HG02759 (cell line): ENCODE measurements at regions not wholly inside any gene's neighbourhood (a gene's known extent, or its start where the extent isn't known, plus 50 kb on each side); places are given as distances from the start of the nearest gene placed in this dataset.
"Not testable (repeated sequence)": the region's sequence is repeated elsewhere in the genome, so short reads cannot be mapped to it uniquely, and the experiment has no call there.

Source experiments
- ATAC-seq: cut with Tn5 transposase; IDR thresholded peaks from one replicate; pipeline ENCODE4 v1.9.1; 2021; ENCODE audit warnings: mild to moderate bottlenecking, moderate library complexity; ENCODE audit not compliant: unreplicated experiment

GRCh38 chr10:71015674-71016073 is 127.3 kb upstream of the PCBD1 start:
- ATAC-seq: no peak

DNA sequence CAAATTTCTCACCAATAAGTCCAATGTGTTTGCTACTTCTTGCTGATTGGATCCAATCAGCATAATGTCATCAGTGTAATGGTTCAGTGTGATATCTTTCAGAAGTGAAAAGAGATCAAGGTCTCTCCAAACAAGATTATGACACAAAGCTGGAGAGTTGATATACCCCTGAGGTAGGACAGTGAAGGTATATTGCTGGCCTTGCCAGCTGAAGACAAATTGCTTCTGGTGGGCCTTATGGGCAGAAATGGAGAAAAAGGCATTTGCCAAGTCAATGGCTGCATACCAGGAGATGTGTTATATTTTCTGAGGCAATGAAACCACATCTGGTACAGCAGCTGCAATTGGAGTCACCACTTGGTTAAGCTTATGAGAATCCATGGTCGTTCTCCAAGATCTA is 131.7 kb upstream of the PCBD1 start:
- ATAC-seq: not testable (repeated sequence)

GRCh38 chr10:71021402-71021801 is 133.0 kb upstream of the PCBD1 start:
- ATAC-seq: no peak

DNA sequence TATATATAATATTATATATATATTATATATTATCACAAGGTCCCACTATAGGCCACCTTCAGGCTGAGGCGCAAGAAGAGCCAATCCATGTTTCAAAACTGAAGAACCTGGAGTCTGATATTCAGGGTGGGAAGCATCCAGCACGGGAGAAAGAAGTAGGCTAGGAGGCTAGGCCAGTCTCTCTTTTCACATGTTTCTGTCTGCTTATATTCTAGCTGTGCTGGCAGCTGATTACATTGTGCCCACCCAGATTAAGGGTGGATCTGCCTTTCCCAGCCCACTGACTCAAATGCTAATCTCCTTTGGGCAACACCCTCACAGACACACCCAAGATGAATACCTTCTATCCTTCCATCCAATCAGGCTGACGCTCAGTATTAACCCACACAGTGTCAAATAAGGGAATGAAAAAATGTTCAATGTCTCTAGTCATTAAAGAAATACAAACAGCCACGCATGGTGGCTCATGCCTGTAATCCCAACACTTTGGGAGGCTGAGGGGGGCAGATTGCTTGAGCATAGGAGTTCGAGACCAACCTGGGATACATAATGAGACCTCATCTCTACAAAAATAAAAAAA is 135.4 kb upstream of the PCBD1 start:
- no peak for ATAC-seq

DNA sequence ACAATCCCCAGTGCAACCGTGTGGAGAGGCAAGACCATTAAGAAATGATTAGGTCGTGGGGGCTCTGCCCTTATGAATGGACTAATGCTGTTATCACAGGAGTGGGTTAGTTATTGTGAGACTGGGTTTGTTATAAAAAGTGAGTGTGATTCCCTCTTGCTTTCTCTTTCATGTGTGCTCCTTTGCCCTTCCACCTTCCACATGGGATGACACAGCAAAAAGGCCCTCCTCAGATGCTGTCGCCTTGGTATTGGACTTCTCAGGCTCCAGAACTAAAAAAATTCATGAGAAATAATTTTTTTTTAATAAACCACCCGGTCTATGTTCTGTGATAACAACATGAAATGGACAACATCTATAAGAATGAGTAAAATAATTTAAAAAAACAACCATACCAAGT is 136.1 kb upstream of the PCBD1 start:
- ATAC-seq: no peak

DNA sequence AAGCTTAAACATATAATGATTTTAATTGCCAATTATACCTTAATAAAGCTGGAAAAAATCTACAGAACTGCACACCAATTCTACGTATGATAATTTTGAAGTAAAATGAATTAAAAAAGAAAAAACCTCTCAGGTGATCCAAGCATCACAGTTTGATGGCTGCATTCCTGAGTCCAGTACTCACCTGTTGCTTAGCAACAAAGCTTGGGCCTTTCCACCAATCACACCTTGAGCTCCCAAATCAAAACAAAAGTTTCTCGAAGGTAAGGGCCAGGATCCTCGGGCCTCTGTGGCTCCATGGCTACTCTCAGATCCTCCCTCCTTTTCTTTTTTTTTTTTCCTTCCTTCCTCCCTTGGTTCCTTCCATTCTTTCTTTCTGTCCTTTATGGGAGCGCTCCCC is 137.2 kb upstream of the PCBD1 start:
- no peak for ATAC-seq

GRCh38 chr10:71028066-71028465 is 139.7 kb upstream of the PCBD1 start:
- no peak for ATAC-seq

- ATAC-seq: no peak
Measured at GRCh38 chr10:71029411-71029892, 141.1 kb upstream of the PCBD1 start.

- no peak for ATAC-seq
Measured at GRCh38 chr10:71029907-71030306, 141.5 kb upstream of the PCBD1 start.

GRCh38 chr10:71031026-71031425 is 142.7 kb upstream of the PCBD1 start:
- no peak for ATAC-seq

DNA sequence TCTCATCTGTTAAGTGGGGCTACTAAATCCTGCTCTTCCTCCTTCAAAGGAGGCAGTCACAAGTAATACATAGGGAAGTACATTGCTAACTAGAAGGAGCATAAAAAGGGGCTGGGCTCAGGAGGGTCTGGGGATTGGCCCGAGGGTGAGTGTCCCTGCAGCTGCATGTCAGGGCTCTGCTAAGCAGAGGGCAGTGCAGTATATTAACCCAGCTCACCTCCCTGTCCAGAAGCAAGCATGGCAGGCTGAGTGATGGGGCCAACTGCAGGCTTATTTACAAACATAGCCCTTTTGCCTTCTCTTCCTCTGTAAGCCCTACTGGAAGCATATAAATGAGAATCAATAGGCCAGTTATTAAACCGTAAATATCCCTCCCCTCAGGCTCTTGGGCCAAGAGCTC is 143.2 kb upstream of the PCBD1 start:
- ATAC-seq: no peak

GRCh38 chr10:71032887-71033286 is 144.5 kb upstream of the PCBD1 start:
- ATAC-seq: no peak

GRCh38 chr10:71033396-71033980 is 145.1 kb upstream of the PCBD1 start:
- ATAC-seq: no peak

DNA sequence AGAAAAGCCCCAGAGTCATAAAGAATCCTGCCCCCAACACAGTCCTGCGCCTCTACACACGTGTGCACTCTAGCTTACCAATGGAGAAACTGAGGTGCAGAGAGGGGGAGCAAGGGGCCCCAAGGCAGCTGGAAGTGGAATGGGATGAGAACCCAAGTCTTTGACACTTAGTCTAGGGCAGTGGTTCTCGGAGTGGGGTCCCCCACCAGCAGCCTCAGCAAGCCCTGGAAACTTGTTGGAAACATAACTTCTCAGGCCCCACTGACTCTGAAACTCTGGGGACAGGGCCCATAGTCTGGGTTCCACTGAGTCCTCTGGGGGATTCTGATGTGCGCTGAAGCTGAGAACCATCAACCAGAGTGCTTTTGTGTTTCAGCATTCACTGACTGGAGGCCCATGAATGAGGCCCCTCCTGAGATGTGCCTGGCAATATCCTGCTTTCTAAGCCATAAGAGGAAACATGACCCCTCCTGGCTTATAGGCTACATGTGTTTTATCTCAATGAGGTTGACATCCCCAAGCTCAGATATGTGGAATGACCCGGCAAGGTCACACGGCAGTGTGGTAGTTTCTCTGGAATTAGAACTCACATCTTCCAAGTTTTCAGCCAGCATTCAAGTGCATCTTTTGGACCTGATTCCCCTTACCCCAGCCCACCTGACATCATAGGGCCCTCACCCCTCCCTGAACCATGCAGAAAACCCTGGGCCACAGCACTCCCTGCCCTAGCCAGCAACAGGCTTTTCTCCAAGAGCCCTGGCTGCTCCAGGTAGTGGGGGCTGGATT is 147.3 kb upstream of the PCBD1 start:
- no peak for ATAC-seq

DNA sequence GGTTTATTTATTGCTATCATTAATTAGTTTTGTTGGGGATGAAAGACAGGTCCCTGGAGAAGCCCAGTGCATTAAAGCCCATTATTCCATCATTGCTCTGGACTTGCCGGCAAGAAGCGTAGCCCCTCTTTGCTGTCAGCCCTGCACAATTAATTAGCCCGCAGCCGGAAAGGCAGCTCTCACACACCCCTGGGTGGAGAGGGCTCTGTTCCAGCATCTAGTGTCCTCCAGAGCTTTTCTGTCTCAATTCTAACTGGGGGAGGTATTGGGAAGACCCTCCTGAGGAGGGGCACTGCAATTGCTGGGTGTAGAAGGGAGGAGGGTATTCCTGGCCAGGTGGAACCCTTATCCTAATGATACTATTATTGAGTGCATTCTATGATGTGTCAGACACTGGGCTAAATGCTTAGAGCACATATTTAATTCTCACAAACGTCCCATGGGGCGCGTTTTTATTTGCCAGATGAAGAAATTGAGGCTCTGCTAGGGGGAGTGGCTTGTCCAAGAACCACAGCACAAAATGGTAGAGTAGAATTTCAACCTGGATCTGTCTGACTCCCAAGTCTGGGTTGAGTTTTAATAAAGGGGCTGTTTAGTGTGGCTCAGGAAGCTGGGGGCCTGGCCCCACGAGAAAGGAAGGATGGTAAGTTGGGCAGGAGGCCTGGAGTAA is 148.1 kb upstream of the PCBD1 start:
- ATAC-seq: no peak

DNA sequence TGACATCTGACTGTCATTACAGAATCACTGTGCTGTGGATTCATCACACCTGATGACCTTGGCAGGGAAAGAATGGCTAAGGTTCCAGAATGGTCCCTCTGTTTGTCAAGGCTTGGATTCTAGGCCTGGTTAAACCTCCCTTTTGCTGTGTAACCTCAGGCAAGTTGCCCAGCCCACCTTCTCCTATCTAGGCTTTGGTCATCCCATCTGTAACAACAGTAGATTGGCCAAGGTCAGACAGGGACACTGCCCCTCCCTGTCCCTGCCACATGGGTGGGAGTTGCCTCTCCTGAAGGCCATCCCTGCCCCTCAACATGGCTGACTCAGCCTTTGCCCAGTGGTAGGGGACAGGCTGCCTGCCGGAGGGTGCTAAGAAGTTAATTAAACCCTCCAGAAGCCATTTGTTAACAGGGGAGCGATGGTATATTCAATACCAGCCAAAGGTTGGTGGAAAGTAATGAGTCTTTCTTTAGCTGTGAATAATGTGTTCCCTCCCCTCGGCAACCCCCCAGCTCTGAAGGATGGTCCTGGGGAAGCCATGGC is 149.8 kb upstream of the PCBD1 start:
- ATAC-seq: no peak

DNA sequence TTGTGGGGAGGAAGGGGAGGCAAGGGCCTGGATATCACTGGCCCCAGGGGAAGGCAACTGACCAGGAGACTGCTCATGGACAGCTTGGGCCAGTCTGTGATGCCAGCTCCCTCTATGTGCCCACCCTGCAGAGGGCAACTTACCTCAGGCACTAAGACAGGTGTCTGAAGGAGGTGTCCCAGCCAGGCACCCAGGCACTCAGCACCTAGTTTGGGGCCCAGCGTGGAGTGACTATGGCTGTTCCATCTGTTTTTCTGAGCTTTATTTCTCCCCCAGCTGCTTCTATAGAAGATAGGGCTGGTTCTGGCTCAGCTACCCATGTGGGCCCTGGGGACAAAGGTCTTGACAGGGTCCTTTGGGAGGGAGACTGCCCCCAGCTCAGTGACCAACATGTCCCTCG is 150.6 kb upstream of the PCBD1 start:
- no peak for ATAC-seq

GRCh38 chr10:71039551-71039950 is 151.2 kb upstream of the PCBD1 start:
- no peak for ATAC-seq

DNA sequence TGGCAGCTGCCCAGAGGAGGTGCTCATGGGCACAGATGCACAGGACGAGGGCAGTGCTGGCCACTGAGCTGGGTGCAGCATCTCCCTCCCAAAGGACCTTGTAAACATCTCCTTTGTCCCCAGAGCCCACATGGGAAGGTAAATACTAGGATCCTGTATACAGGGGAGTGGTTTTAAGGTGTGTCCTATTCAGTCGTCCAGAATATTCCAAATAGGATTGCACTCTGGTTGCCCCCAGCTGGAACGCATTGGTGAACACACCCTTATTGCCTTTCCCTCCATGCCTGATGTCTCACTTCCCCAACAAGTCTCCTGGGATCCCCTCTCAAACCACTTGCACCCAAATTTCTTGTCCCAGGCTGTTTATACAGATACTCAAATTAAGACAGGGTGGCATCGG is 152.0 kb upstream of the PCBD1 start:
- no peak for ATAC-seq

DNA sequence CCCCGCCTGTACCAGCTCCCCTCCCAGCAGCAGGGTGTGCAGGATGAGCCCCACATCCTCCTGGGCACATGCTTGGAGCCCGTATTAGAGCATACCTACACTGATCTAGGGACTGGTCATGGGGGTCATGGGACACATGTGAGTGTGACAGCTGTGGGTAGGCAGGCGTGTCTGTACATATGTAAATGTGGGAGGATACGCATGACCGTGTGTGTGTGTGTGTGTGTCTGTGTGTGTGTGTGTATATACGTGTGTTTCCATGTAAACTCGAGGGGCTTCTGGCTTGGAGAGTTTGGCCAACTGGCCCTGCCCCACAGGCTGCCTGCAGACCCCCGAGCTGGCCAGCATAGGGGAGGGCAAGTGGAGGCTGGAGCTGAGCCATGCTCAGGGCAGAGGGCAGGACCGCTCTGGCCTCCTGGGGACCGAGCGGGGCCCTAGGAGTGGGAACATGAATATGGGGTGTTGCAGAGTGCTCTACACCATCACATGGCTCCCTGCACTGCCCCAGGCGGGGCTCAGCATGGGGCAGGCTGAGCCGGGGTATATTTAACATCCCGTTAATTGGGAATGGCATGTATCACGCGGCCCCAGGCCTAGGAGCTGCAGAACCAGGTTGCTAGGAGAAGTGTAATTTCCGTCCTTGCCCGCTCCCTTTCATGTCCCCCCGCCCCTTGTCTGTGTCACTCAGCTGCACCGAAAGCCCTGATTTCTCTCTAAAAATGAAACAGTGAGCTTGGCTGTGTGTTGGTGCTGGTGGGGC is 152.7 kb upstream of the PCBD1 start:
- no peak for ATAC-seq

DNA sequence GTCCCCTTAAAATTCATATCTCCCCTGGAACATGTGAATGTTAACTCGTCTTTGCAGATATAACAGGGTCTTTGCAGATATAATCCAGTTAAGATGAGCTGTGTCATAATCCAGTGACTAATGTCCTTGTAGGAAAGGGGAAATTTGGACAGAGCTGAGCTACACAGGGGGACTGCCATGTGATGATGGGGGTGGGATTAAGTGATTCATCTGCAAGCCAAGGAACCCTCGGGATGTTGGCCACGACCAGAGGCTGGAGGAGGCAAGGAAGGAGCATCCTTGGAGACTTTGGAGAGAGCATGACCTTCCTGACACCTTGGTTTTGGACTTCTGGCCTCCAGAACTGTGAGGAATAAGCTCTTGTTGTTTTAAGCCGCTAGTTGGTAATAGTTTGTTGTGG is 153.9 kb upstream of the PCBD1 start:
- ATAC-seq: no peak
